ENCODE measurements at regions not wholly inside any gene's neighbourhood (a gene's known extent, or its start where the extent isn't known, plus 50 kb on each side); places are given as distances from the start of the nearest gene placed in this dataset.
A peak's percentile ranks its signal among the peaks of the same experiment; 100 is the strongest.

- FAIRE-seq (no peak), DNase-seq (ENCODE audit: insufficient read length, low spot score) (no peak)
- no peak for TF ChIP-seq POLR2AphosphoS5 (IDR thresholded peaks at IDR 0.05; ENCODE audit: low read depth, low read length)
- no peak for TF ChIP-seq POLR2A (IDR thresholded peaks at IDR 0.05; ENCODE audit: low read depth, low read length)
- no peak for TF ChIP-seq SPI1 (IDR thresholded peaks at IDR 0.05; ENCODE audit: low read depth, low read length)
- no peak for TF ChIP-seq PAX5 (IDR thresholded peaks at IDR 0.05; ENCODE audit: insufficient read depth, low read length, severe bottlenecking)
- no peak for TF ChIP-seq TAF1 (IDR thresholded peaks at IDR 0.05; ENCODE audit: low read depth, low read length)
- TF ChIP-seq POU2F2 (IDR thresholded peaks at IDR 0.05; ENCODE audit: low read depth, low read length): no peak
Measured at GRCh38 chr4:110753466-110753865, 130.6 kb upstream of the PITX2 start.

- DNase-seq (ENCODE audit: insufficient read length, low spot score) (no peak), FAIRE-seq (no peak)
Measured at GRCh38 chr4:110754716-110755115, 131.8 kb upstream of the PITX2 start.

GRCh38 chr4:110769578-110769977 is 146.7 kb upstream of the PITX2 start:
- FAIRE-seq (no peak), DNase-seq (ENCODE audit: insufficient read length, low spot score) (no peak)
- TF ChIP-seq POLR2A (IDR thresholded peaks at IDR 0.05; ENCODE audit: low read depth, low read length): no peak
- no peak for TF ChIP-seq POLR2AphosphoS5 (IDR thresholded peaks at IDR 0.05; ENCODE audit: low read depth, low read length)
- no peak for TF ChIP-seq SPI1 (IDR thresholded peaks at IDR 0.05; ENCODE audit: low read depth, low read length)
- TF ChIP-seq PAX5 (IDR thresholded peaks at IDR 0.05; ENCODE audit: insufficient read depth, low read length, severe bottlenecking): no peak
- no peak for TF ChIP-seq POU2F2 (IDR thresholded peaks at IDR 0.05; ENCODE audit: low read depth, low read length)
- TF ChIP-seq TAF1 (IDR thresholded peaks at IDR 0.05; ENCODE audit: low read depth, low read length): no peak

More at GRCh38 chr4:110754716-110755115, 131.8 kb upstream of the PITX2 start:
- no peak for TF ChIP-seq SPI1 (IDR thresholded peaks at IDR 0.05; ENCODE audit: low read depth, low read length)
- TF ChIP-seq PAX5 (IDR thresholded peaks at IDR 0.05; ENCODE audit: insufficient read depth, low read length, severe bottlenecking): no peak
- no peak for TF ChIP-seq POLR2A (IDR thresholded peaks at IDR 0.05; ENCODE audit: low read depth, low read length)
- no peak for TF ChIP-seq POU2F2 (IDR thresholded peaks at IDR 0.05; ENCODE audit: low read depth, low read length)
- TF ChIP-seq POLR2AphosphoS5 (IDR thresholded peaks at IDR 0.05; ENCODE audit: low read depth, low read length): no peak
- no peak for TF ChIP-seq TAF1 (IDR thresholded peaks at IDR 0.05; ENCODE audit: low read depth, low read length)

- DNase-seq (ENCODE audit: insufficient read length, low spot score) (no peak), FAIRE-seq (no peak)
- TF ChIP-seq POLR2AphosphoS5 (IDR thresholded peaks at IDR 0.05; ENCODE audit: low read depth, low read length) (no peak), TAF1 (IDR thresholded peaks at IDR 0.05; ENCODE audit: low read depth, low read length) (no peak), POU2F2 (IDR thresholded peaks at IDR 0.05; ENCODE audit: low read depth, low read length) (no peak), SPI1 (IDR thresholded peaks at IDR 0.05; ENCODE audit: low read depth, low read length) (no peak), PAX5 (IDR thresholded peaks at IDR 0.05; ENCODE audit: insufficient read depth, low read length, severe bottlenecking) (no peak), POLR2A (IDR thresholded peaks at IDR 0.05; ENCODE audit: low read depth, low read length) (no peak)
Measured at GRCh38 chr4:110770353-110770752, 147.5 kb upstream of the PITX2 start.

- TF ChIP-seq POLR2A (IDR thresholded peaks at IDR 0.05; ENCODE audit: low read depth, low read length) (no peak), PAX5 (IDR thresholded peaks at IDR 0.05; ENCODE audit: insufficient read depth, low read length, severe bottlenecking) (no peak), POU2F2 (IDR thresholded peaks at IDR 0.05; ENCODE audit: low read depth, low read length) (no peak), SPI1 (IDR thresholded peaks at IDR 0.05; ENCODE audit: low read depth, low read length) (no peak), POLR2AphosphoS5 (IDR thresholded peaks at IDR 0.05; ENCODE audit: low read depth, low read length) (no peak), TAF1 (IDR thresholded peaks at IDR 0.05; ENCODE audit: low read depth, low read length) (no peak)
- DNase-seq (ENCODE audit: insufficient read length, low spot score) (no peak), FAIRE-seq (no peak)
Measured at GRCh38 chr4:110778521-110778920, 155.6 kb upstream of the PITX2 start.

GRCh38 chr4:110780538-110780937 is 157.7 kb upstream of the PITX2 start:
- no peak for FAIRE-seq
- no peak for DNase-seq (ENCODE audit: insufficient read length, low spot score)
- TF ChIP-seq POLR2AphosphoS5 (IDR thresholded peaks at IDR 0.05; ENCODE audit: low read depth, low read length) (no peak), TAF1 (IDR thresholded peaks at IDR 0.05; ENCODE audit: low read depth, low read length) (no peak), POLR2A (IDR thresholded peaks at IDR 0.05; ENCODE audit: low read depth, low read length) (no peak), SPI1 (IDR thresholded peaks at IDR 0.05; ENCODE audit: low read depth, low read length) (peak; percentile 81)

GRCh38 chr4:110781944-110782343 is 159.1 kb upstream of the PITX2 start:
- TF ChIP-seq SPI1 (IDR thresholded peaks at IDR 0.05; ENCODE audit: low read depth, low read length): no peak
- no peak for TF ChIP-seq POLR2A (IDR thresholded peaks at IDR 0.05; ENCODE audit: low read depth, low read length)
- TF ChIP-seq TAF1 (IDR thresholded peaks at IDR 0.05; ENCODE audit: low read depth, low read length): no peak
- no peak for TF ChIP-seq POU2F2 (IDR thresholded peaks at IDR 0.05; ENCODE audit: low read depth, low read length)
- TF ChIP-seq POLR2AphosphoS5 (IDR thresholded peaks at IDR 0.05; ENCODE audit: low read depth, low read length): no peak
- TF ChIP-seq PAX5 (IDR thresholded peaks at IDR 0.05; ENCODE audit: insufficient read depth, low read length, severe bottlenecking): no peak
- no peak for DNase-seq (ENCODE audit: insufficient read length, low spot score)
- no peak for FAIRE-seq

GRCh38 chr4:110787109-110787508 is 164.2 kb upstream of the PITX2 start:
- DNase-seq (ENCODE audit: insufficient read length, low spot score) (no peak), FAIRE-seq (no peak)
- TF ChIP-seq PAX5 (IDR thresholded peaks at IDR 0.05; ENCODE audit: insufficient read depth, low read length, severe bottlenecking) (no peak), POLR2AphosphoS5 (IDR thresholded peaks at IDR 0.05; ENCODE audit: low read depth, low read length) (no peak), POLR2A (IDR thresholded peaks at IDR 0.05; ENCODE audit: low read depth, low read length) (no peak), SPI1 (IDR thresholded peaks at IDR 0.05; ENCODE audit: low read depth, low read length) (no peak)

GRCh38 chr4:110787707-110788106 is 164.8 kb upstream of the PITX2 start:
- FAIRE-seq: no peak
- no peak for TF ChIP-seq POU2F2 (IDR thresholded peaks at IDR 0.05; ENCODE audit: low read depth, low read length)
- no peak for TF ChIP-seq SPI1 (IDR thresholded peaks at IDR 0.05; ENCODE audit: low read depth, low read length)
- DNase-seq (ENCODE audit: insufficient read length, low spot score): no peak

- TF ChIP-seq SPI1 (IDR thresholded peaks at IDR 0.05; ENCODE audit: low read depth, low read length) (no peak), POLR2A (IDR thresholded peaks at IDR 0.05; ENCODE audit: low read depth, low read length) (no peak), PAX5 (IDR thresholded peaks at IDR 0.05; ENCODE audit: insufficient read depth, low read length, severe bottlenecking) (no peak), POU2F2 (IDR thresholded peaks at IDR 0.05; ENCODE audit: low read depth, low read length) (no peak), TAF1 (IDR thresholded peaks at IDR 0.05; ENCODE audit: low read depth, low read length) (no peak), POLR2AphosphoS5 (IDR thresholded peaks at IDR 0.05; ENCODE audit: low read depth, low read length) (no peak)
- DNase-seq (ENCODE audit: insufficient read length, low spot score) (no peak), FAIRE-seq (no peak)
Measured at GRCh38 chr4:110788302-110788701, 165.4 kb upstream of the PITX2 start.
